ENCODE measurements at regions not wholly inside any gene's neighbourhood (a gene's known extent, or its start where the extent isn't known, plus 50 kb on each side); places are given as distances from the start of the nearest gene placed in this dataset.

DNA sequence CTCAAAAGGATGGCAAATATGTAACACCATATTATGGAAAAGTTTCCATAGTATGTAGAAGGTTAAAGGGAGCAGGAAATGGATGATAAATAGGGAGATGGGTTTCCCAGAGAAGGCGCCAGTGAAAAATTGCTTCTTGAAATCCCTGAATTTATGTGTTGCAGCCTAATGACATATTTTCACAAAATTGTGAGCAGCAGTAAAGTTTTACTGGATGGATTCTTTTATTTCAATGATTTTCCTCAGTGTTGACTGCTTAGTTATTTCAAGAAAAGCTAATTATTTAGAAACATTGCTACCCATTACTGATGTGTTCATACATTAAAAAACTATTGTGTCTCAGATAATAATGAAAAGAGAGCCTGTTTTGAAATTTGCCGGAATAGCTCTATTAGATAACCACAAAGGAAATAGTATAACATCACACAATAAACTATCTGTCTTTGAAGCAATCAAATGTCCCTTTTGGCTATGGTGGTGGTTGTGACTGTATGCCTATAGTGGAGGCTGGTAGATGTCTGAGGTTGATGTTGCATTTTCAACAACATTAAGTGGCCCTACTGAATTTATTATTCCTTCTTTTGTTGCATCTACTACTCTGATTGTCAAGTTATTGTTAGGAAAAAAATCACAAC lies 169.9 kb upstream of the HAND2 start:
- TF ChIP-seq BACH2 (CRISPR knock-in tag; IDR thresholded peaks at IDR 0.05; ENCODE audit: borderline replicate concordance): no peak
- TF ChIP-seq ZFP30 (CRISPR knock-in tag; IDR thresholded peaks at IDR 0.05): no peak
- no peak for TF ChIP-seq ISL1 (CRISPR knock-in tag; IDR thresholded peaks at IDR 0.05)
- TF ChIP-seq ZC3H10 (CRISPR knock-in tag; IDR thresholded peaks at IDR 0.05): no peak
- no peak for TF ChIP-seq ZFP3 (CRISPR knock-in tag; IDR thresholded peaks at IDR 0.05)
- TF ChIP-seq ZNF70 (CRISPR knock-in tag; IDR thresholded peaks at IDR 0.05): no peak
- TF ChIP-seq, protein P1, sequence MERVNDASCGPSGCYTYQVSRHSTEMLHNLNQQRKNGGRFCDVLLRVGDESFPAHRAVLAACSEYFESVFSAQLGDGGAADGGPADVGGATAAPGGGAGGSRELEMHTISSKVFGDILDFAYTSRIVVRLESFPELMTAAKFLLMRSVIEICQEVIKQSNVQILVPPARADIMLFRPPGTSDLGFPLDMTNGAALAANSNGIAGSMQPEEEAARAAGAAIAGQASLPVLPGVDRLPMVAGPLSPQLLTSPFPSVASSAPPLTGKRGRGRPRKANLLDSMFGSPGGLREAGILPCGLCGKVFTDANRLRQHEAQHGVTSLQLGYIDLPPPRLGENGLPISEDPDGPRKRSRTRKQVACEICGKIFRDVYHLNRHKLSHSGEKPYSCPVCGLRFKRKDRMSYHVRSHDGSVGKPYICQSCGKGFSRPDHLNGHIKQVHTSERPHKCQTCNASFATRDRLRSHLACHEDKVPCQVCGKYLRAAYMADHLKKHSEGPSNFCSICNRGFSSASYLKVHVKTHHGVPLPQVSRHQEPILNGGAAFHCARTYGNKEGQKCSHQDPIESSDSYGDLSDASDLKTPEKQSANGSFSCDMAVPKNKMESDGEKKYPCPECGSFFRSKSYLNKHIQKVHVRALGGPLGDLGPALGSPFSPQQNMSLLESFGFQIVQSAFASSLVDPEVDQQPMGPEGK (CRISPR knock-in tag; IDR thresholded peaks at IDR 0.05; ENCODE audit: borderline replicate concordance): no peak
- TF ChIP-seq, protein P2, sequence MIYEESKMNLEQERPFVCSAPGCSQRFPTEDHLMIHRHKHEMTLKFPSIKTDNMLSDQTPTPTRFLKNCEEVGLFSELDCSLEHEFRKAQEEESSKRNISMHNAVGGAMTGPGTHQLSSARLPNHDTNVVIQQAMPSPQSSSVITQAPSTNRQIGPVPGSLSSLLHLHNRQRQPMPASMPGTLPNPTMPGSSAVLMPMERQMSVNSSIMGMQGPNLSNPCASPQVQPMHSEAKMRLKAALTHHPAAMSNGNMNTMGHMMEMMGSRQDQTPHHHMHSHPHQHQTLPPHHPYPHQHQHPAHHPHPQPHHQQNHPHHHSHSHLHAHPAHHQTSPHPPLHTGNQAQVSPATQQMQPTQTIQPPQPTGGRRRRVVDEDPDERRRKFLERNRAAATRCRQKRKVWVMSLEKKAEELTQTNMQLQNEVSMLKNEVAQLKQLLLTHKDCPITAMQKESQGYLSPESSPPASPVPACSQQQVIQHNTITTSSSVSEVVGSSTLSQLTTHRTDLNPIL (CRISPR knock-in tag; IDR thresholded peaks at IDR 0.05; ENCODE audit: low read depth): no peak
- TF ChIP-seq SNAI2 (CRISPR knock-in tag; IDR thresholded peaks at IDR 0.05): no peak
- TF ChIP-seq ZNF8 (CRISPR knock-in tag; IDR thresholded peaks at IDR 0.05): no peak
- TF ChIP-seq, protein P3, sequence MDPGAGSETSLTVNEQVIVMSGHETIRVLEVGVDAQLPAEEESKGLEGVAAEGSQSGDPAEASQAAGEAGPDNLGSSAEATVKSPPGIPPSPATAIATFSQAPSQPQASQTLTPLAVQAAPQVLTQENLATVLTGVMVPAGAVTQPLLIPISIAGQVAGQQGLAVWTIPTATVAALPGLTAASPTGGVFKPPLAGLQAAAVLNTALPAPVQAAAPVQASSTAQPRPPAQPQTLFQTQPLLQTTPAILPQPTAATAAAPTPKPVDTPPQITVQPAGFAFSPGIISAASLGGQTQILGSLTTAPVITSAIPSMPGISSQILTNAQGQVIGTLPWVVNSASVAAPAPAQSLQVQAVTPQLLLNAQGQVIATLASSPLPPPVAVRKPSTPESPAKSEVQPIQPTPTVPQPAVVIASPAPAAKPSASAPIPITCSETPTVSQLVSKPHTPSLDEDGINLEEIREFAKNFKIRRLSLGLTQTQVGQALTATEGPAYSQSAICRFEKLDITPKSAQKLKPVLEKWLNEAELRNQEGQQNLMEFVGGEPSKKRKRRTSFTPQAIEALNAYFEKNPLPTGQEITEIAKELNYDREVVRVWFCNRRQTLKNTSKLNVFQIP (CRISPR knock-in tag; IDR thresholded peaks at IDR 0.05; ENCODE audit: borderline replicate concordance, low read depth): no peak
- TF ChIP-seq RARB (CRISPR knock-in tag; IDR thresholded peaks at IDR 0.05): no peak

Measured in SK-N-SH treated with all-trans-retinoic acid at 6 μM for 48 hours (cell line).